Calu3 (cell line): ENCODE measurements at regions not wholly inside any gene's neighbourhood (a gene's known extent, or its start where the extent isn't known, plus 50 kb on each side); places are given as distances from the start of the nearest gene placed in this dataset.

Experiments used
- BruUV-seq: library from RNA; stranded (reverse); fragments of 400-500 nt; replicated peaks from 2 replicates; lab custom pipeline; 2021; lab: Mats Ljungman, UMichigan
- CTCF ChIA-PET: fragments of 300-600 bp; sonication (Branson Sonifier 250); formaldehyde crosslinking; loops from one replicate; lab custom pipeline; 2022; ENCODE audit warnings: antibody characterized with exemption; lab: Charles Lee
- DNase-seq: peaks from one replicate; pipeline ENCODE4 v3.0.0; 2022
- H3K27ac Mint-ChIP-seq: one replicate; pipeline ENCODE4 v1.8.0; 2022; ENCODE audit warnings: mixed read lengths; ENCODE audit not compliant: unreplicated experiment
- H3K27me3 Mint-ChIP-seq: one replicate; pipeline ENCODE4 v1.8.0; 2022; ENCODE audit warnings: mixed read lengths; ENCODE audit not compliant: unreplicated experiment
- H3K36me3 Mint-ChIP-seq: one replicate; pipeline ENCODE4 v1.8.0; 2022; ENCODE audit warnings: mild to moderate bottlenecking, moderate library complexity, mixed read lengths; ENCODE audit not compliant: insufficient read depth, unreplicated experiment
- H3K4me1 Mint-ChIP-seq: one replicate; pipeline ENCODE4 v1.8.0; 2022; ENCODE audit warnings: mild to moderate bottlenecking, low read depth, mixed read lengths; ENCODE audit not compliant: unreplicated experiment
- H3K4me3 Mint-ChIP-seq: one replicate; pipeline ENCODE4 v1.8.0; 2022; ENCODE audit warnings: mild to moderate bottlenecking, low read depth, moderate library complexity, mixed read lengths; ENCODE audit not compliant: unreplicated experiment
- H3K9me3 Mint-ChIP-seq: one replicate; pipeline ENCODE4 v1.8.0; 2022; ENCODE audit warnings: low read depth, mixed read lengths; ENCODE audit not compliant: unreplicated experiment
- CTCF ChIP-seq: fragments of 200-600 bp; IDR thresholded peaks from one replicate; pipeline ENCODE4 v1.8.0; 2022; ENCODE audit warnings: antibody characterized with exemption; ENCODE audit not compliant: unreplicated experiment
- intact Hi-C: fragments of 100-400 bp; cut with micrococcal nuclease; formaldehyde crosslinking; loops from one replicate; pipeline ENCODE4 v1.10.0; 2022; ENCODE audit not compliant: unreplicated experiment

GRCh38 chr12:72740064-72740463 is 467.9 kb downstream of the TRHDE start:
- no peak for TF ChIP-seq CTCF
- Mint-ChIP-seq H3K27me3 (no peaks in the 10 kb centered on the region), H3K4me3 (no peak overlapping the region), H3K27ac (no peak overlapping the region), H3K36me3 (no peaks in the 10 kb centered on the region), H3K9me3 (peaks cover 10% of the 10 kb centered on the region), H3K4me1 (no peaks in the 10 kb centered on the region)
- CTCF ChIA-PET: no interaction called here
- DNase-seq: no peak
- intact Hi-C loops: no loop called here
- no TSS peak for BruUV-seq

- H3K4me3 Mint-ChIP-seq: no peak overlapping the region
- intact Hi-C loops: no loop called here
- DNase-seq: no peak
- no peaks in the 10 kb centered on the region for H3K4me1 Mint-ChIP-seq
- H3K27ac Mint-ChIP-seq: no peak overlapping the region
- no peak for TF ChIP-seq CTCF
- no peaks in the 10 kb centered on the region for H3K36me3 Mint-ChIP-seq
- CTCF ChIA-PET: no interaction called here
- no TSS peak for BruUV-seq
- peaks cover 10% of the 10 kb centered on the region for H3K9me3 Mint-ChIP-seq
- H3K27me3 Mint-ChIP-seq: no peaks in the 10 kb centered on the region
Observed at GRCh38 chr12:72742568-72742967, 470.4 kb downstream of the TRHDE start.

- TF ChIP-seq CTCF: no peak
- BruUV-seq: no TSS peak
- Mint-ChIP-seq H3K27ac (no peak overlapping the region), H3K4me1 (no peaks in the 10 kb centered on the region), H3K9me3 (peaks cover 10% of the 10 kb centered on the region), H3K4me3 (no peak overlapping the region), H3K36me3 (no peaks in the 10 kb centered on the region), H3K27me3 (no peaks in the 10 kb centered on the region)
- intact Hi-C loops: no loop called here
- CTCF ChIA-PET: no interaction called here
- no peak for DNase-seq
Observed at GRCh38 chr12:72746048-72746447, 473.9 kb downstream of the TRHDE start.

GRCh38 chr12:72747111-72747849 is 475.1 kb downstream of the TRHDE start:
- Mint-ChIP-seq H3K36me3 (no peaks in the 10 kb centered on the region), H3K9me3 (peaks cover 6% of the 10 kb centered on the region), H3K4me3 (no peak overlapping the region), H3K27ac (no peak overlapping the region), H3K4me1 (no peaks in the 10 kb centered on the region), H3K27me3 (no peaks in the 10 kb centered on the region)
- CTCF ChIA-PET: interaction anchor here (0.6 kb wide), 1 partner anchor 988 kb away, joined by 3 read pairs; no protein-coding TSS in a partner anchor
- intact Hi-C loops: no loop called here
- no peak for DNase-seq
- no peak for TF ChIP-seq CTCF
- no TSS peak for BruUV-seq
